A549 (cell line): ENCODE measurements at regions not wholly inside any gene's neighbourhood (a gene's known extent, or its start where the extent isn't known, plus 50 kb on each side); places are given as distances from the start of the nearest gene placed in this dataset.

Source experiments
- ATAC-seq, 2 experiments: fragments of 200-7000 bp in 1 of 2; fragments of >200 bp in 1 of 2; cut with Nextera tagmentation in 1 of 2; cut with Tn5 transposase in 1 of 2; 3 replicates each; pipeline versions ENCODE4 v1.8.0 to v1.9.1; 2018 to 2020; ENCODE audit warnings: mild to moderate bottlenecking in 1 of 2, moderate library complexity in 1 of 2
- CTCF ChIA-PET: fragments of 300-600 bp; sonication (Branson Sonifier 250); formaldehyde crosslinking; extraction: SDS; loops from one replicate; lab custom pipeline; 2021; ENCODE audit warnings: antibody characterized with exemption, inconsistent platforms; lab: Yijun Ruan, JAX
- POLR2A ChIA-PET: fragments of 350-600 bp; formaldehyde crosslinking; extraction: SDS; loops from one replicate; lab custom pipeline; 2021; ENCODE audit warnings: antibody characterized with exemption, inconsistent platforms; lab: Yijun Ruan, JAX
- DNase-seq, 2 experiments: peaks; one replicate each; pipeline versions ENCODE4 v3.0.0 to v3.0.0-alpha.2; 2011 to 2016; ENCODE audit warnings: low read depth in 1 of 2, low spot score in 1 of 2
- FAIRE-seq: peaks from 2 replicates; lab custom pipeline; 2011; peaks lifted over from hg19 to GRCh38; lab: Jason Lieb, UNC
- H3K27ac ChIP-seq, 2 experiments: fragments of >200 bp; sonication (Bioruptor Twin); formaldehyde crosslinking; 3 replicates each; pipeline ENCODE4 v1.5.1; 2016 to 2017
- H3K4me1 ChIP-seq: fragments of >200 bp; sonication (Bioruptor Twin); formaldehyde crosslinking; 3 replicates; pipeline ENCODE4 v1.6.1; 2016
- H3K4me2 ChIP-seq: fragments of >200 bp; sonication (Bioruptor Twin); formaldehyde crosslinking; 3 replicates; pipeline ENCODE4 v1.6.1; 2016
- H3K4me3 ChIP-seq: fragments of >200 bp; sonication (Bioruptor Twin); formaldehyde crosslinking; 3 replicates; pipeline ENCODE4 v1.5.1; 2016
- H3K9me3 ChIP-seq: fragments of >200 bp; sonication (Bioruptor Twin); formaldehyde crosslinking; 3 replicates; pipeline ENCODE4 v1.6.1; 2016
- ATOH8 ChIP-seq: fragments of 250-450 bp; sonication (Bioruptor Pico); IDR thresholded peaks from 2 replicates; pipeline ENCODE4 v1.5.0; 2020; ENCODE audit warnings: low read depth, mild to moderate bottlenecking, moderate library complexity
- BCL3 ChIP-seq: fragments of >200 bp; sonication (Bioruptor Twin); formaldehyde crosslinking; IDR thresholded peaks from 3 replicates; pipeline ENCODE4 v1.6.1; 2016
- BHLHE40 ChIP-seq: IDR thresholded peaks from 2 replicates; pipeline ENCODE4 v1.6.1; 2012; ENCODE audit warnings: low read depth, low read length, inconsistent platforms
- CBX8 ChIP-seq: fragments of 200-600 bp; sonication (generic); IDR thresholded peaks from 2 replicates; pipeline ENCODE4 v1.6.1; 2016
- CTCF ChIP-seq: fragments of >200 bp; sonication (Bioruptor Twin); formaldehyde crosslinking; IDR thresholded peaks from 3 replicates; pipeline ENCODE4 v1.5.1; 2016
- EHMT2 ChIP-seq: fragments of 200-600 bp; sonication (generic); IDR thresholded peaks from 2 replicates; pipeline ENCODE4 v1.6.1; 2016; ENCODE audit warnings: antibody characterized with exemption, low read depth, mild to moderate bottlenecking, moderate library complexity
- ESRRA ChIP-seq: fragments of 150-350 bp; IDR thresholded peaks from 2 replicates; pipeline ENCODE4 v1.6.1; 2014; ENCODE audit warnings: mild to moderate bottlenecking, low read length, borderline replicate concordance
- FOXS1 ChIP-seq: fragments of 250-450 bp; sonication (Bioruptor Pico); IDR thresholded peaks from 2 replicates; pipeline ENCODE4 v1.5.0; 2020; ENCODE audit warnings: mild to moderate bottlenecking, moderate library complexity
- GATA3 ChIP-seq: IDR thresholded peaks from 2 replicates; pipeline ENCODE4 v1.6.1; 2012; ENCODE audit warnings: borderline replicate concordance
- HEYL ChIP-seq: fragments of 250-450 bp; sonication (Bioruptor Pico); IDR thresholded peaks from 2 replicates; pipeline ENCODE4 v1.8.0; 2021; ENCODE audit warnings: mild to moderate bottlenecking, moderate library complexity
- HOXB13 ChIP-seq: fragments of 250-450 bp; sonication (Bioruptor Pico); IDR thresholded peaks from 2 replicates; pipeline ENCODE4 v1.5.0; 2020; ENCODE audit warnings: low read depth, mild to moderate bottlenecking, moderate library complexity
- JUNB ChIP-seq: fragments of >200 bp; sonication (Bioruptor Twin); formaldehyde crosslinking; IDR thresholded peaks from 2 replicates; pipeline ENCODE4 v1.6.1; 2016
- KDM5A ChIP-seq: fragments of 200-600 bp; sonication (generic); IDR thresholded peaks from 2 replicates; pipeline ENCODE4 v1.6.1; 2016; ENCODE audit warnings: antibody characterized with exemption, mild to moderate bottlenecking
- MAFK ChIP-seq: fragments of 450-650 bp; IDR thresholded peaks from 2 replicates; pipeline ENCODE4 v1.6.1; 2014; ENCODE audit not compliant: partially characterized antibody
- MAX ChIP-seq: IDR thresholded peaks from 2 replicates; pipeline ENCODE4 v1.6.1; 2012
- NFE2L2 ChIP-seq: fragments of 150-350 bp; conservative IDR thresholded peaks from 2 replicates; pipeline ENCODE4 v1.6.1; 2014; ENCODE audit warnings: low read length
- NR3C1 ChIP-seq: fragments of >200 bp; sonication (Bioruptor Twin); formaldehyde crosslinking; IDR thresholded peaks from 3 replicates; pipeline ENCODE4 v1.6.1; 2017
- PHF8 ChIP-seq: fragments of 200-600 bp; sonication (generic); IDR thresholded peaks from 2 replicates; pipeline ENCODE4 v1.6.1; 2016; ENCODE audit warnings: low read depth, mild to moderate bottlenecking, antibody characterized with exemption, moderate library complexity, borderline replicate concordance
- POLR2AphosphoS2 ChIP-seq: conservative IDR thresholded peaks from 2 replicates; pipeline ENCODE4 v1.6.1; 2012; ENCODE audit warnings: low read length, improper control_type of control experiment, inconsistent platforms
- RARB ChIP-seq: fragments of 250-450 bp; sonication (Bioruptor Pico); IDR thresholded peaks from 2 replicates; pipeline ENCODE4 v1.8.0; 2021; ENCODE audit warnings: mild to moderate bottlenecking, moderate library complexity
- SREBF2 ChIP-seq: fragments of 450-650 bp; IDR thresholded peaks from 2 replicates; pipeline ENCODE4 v1.6.1; 2014; ENCODE audit warnings: mild to moderate bottlenecking, moderate library complexity
- TFCP2L1 ChIP-seq: fragments of 250-450 bp; sonication (Bioruptor Pico); IDR thresholded peaks from 2 replicates; pipeline ENCODE4 v1.5.0; 2021; ENCODE audit warnings: mild to moderate bottlenecking
- TP53 ChIP-seq: fragments of 250-450 bp; sonication (Bioruptor Pico); IDR thresholded peaks from 2 replicates; pipeline ENCODE4 v1.5.0; 2021; ENCODE audit warnings: mild to moderate bottlenecking, moderate library complexity
- USF2 ChIP-seq: fragments of 450-650 bp; IDR thresholded peaks from 2 replicates; pipeline ENCODE4 v1.6.1; 2014; ENCODE audit warnings: antibody characterized with exemption
- WGBS: methylation state at CpG from one replicate; pipeline ENCODE4 v1.1.6; 2017; ENCODE audit errors: missing lambda C conversion rate; 5-methylcytosine and 5-hydroxymethylcytosine counted together
- TF ChIP-seq, protein P1 (sequence below): IDR thresholded peaks from 2 replicates; pipeline ENCODE4 v1.6.1; 2012; ENCODE audit warnings: low read depth, borderline replicate concordance
- TF ChIP-seq, protein P2 (sequence below): fragments of 200-600 bp; sonication (generic); IDR thresholded peaks from 2 replicates; pipeline ENCODE4 v1.6.1; 2016; ENCODE audit warnings: antibody characterized with exemption, mild to moderate bottlenecking, moderate library complexity

- TF ChIP-seq TFCP2L1 (CRISPR knock-in tag) (no peak), JUNB (no peak), EHMT2 (no peak), BHLHE40 (no peak), NR3C1 (no peak), GATA3 (no peak), MAFK (no peak), RARB (CRISPR knock-in tag) (no peak), TP53 (CRISPR knock-in tag) (no peak), ESRRA (no peak), KDM5A (no peak), CTCF (no peak), PHF8 (no peak), FOXS1 (no peak), HOXB13 (CRISPR knock-in tag) (no peak)
- TF ChIP-seq, protein P1, sequence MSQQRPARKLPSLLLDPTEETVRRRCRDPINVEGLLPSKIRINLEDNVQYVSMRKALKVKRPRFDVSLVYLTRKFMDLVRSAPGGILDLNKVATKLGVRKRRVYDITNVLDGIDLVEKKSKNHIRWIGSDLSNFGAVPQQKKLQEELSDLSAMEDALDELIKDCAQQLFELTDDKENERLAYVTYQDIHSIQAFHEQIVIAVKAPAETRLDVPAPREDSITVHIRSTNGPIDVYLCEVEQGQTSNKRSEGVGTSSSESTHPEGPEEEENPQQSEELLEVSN, result no peak
- ATAC-seq (no peak), DNase-seq (no peak), FAIRE-seq (no peak)
- Histone ChIP-seq H3K4me3 (no peak overlapping the region), H3K27ac (no peak overlapping the region), H3K9me3 (no peaks in the 10 kb centered on the region), H3K4me1 (no peaks in the 10 kb centered on the region), H3K4me2 (no peak overlapping the region)
- CTCF ChIA-PET, result no interaction called here
- POLR2A ChIA-PET, result no interaction called here
- 41% methylated on average over 5 of the region's 5 CpGs for WGBS
Observed at GRCh38 chr22:22033803-22034468, 51.3 kb upstream of the TOP3B start.

DNA sequence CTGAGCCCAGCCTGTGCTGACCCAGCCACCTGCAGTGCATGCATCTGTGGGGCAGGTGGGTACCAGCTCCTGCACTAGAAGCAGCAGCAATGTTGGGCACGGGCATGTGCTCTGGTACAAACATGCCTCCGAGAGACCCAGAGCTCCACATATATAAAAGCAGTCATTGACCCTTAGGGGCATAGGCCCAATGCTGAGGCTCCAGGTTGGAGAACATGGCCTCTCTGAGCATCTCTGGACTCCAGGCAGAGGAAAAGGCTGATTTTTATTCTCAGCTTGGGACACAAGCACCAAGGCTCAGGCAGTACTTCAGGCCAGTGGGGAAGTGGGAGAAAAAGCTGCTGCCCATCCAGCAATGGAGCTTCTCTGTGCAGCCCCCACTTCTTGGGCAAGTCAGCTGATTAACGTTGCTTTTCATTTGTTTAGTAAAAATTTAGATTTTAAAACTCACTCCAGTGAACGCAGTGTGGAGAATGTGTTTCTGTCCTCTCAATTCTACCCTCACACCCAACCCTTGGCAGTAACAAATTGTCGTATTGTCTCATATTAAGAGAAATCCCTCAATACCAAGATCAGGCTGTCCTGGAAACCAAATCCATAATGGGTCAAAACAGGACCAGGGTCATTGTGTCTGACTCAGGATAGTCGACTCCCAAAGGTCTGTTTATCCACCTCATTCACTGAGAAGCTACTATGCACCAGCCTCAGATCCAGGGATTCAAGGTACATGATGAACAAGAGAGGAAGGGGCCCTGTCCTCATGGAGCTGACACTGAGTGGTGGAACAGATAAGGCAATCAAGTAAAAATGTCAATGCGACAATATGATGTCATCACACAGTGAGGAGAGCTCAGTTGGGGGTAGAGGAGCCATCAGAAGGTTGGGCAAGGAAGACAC lies 50.6 kb upstream of the TOP3B start:
- no peak for FAIRE-seq
- H3K4me1 ChIP-seq, result no peaks in the 10 kb centered on the region
- TF ChIP-seq, protein P2, sequence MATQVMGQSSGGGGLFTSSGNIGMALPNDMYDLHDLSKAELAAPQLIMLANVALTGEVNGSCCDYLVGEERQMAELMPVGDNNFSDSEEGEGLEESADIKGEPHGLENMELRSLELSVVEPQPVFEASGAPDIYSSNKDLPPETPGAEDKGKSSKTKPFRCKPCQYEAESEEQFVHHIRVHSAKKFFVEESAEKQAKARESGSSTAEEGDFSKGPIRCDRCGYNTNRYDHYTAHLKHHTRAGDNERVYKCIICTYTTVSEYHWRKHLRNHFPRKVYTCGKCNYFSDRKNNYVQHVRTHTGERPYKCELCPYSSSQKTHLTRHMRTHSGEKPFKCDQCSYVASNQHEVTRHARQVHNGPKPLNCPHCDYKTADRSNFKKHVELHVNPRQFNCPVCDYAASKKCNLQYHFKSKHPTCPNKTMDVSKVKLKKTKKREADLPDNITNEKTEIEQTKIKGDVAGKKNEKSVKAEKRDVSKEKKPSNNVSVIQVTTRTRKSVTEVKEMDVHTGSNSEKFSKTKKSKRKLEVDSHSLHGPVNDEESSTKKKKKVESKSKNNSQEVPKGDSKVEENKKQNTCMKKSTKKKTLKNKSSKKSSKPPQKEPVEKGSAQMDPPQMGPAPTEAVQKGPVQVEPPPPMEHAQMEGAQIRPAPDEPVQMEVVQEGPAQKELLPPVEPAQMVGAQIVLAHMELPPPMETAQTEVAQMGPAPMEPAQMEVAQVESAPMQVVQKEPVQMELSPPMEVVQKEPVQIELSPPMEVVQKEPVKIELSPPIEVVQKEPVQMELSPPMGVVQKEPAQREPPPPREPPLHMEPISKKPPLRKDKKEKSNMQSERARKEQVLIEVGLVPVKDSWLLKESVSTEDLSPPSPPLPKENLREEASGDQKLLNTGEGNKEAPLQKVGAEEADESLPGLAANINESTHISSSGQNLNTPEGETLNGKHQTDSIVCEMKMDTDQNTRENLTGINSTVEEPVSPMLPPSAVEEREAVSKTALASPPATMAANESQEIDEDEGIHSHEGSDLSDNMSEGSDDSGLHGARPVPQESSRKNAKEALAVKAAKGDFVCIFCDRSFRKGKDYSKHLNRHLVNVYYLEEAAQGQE, result no peak
- TF ChIP-seq HOXB13 (CRISPR knock-in tag), result no peak
- TF ChIP-seq USF2, result no peak
- TF ChIP-seq MAX, result no peak
- no peak for TF ChIP-seq POLR2AphosphoS2
- TF ChIP-seq ATOH8 (CRISPR knock-in tag), result no peak
- no peak for TF ChIP-seq CBX8
- no peak for TF ChIP-seq HEYL (CRISPR knock-in tag)
- no peak for TF ChIP-seq NFE2L2
- no peak for TF ChIP-seq BCL3
- no peak for TF ChIP-seq SREBF2
- TF ChIP-seq, all 56 proteins: peak for 0
- no peaks in the 10 kb centered on the region for H3K9me3 ChIP-seq
- H3K27ac ChIP-seq, result no peak overlapping the region
- H3K4me3 ChIP-seq, result no peak overlapping the region
- DNase-seq, result no peak
- ChIA-PET CTCF (interaction anchor here (0.5 kb wide), 1 partner anchor 169 kb away, joined by 4 read pairs; no protein-coding TSS in a partner anchor), POLR2A (no interaction called here)
- no peak for ATAC-seq
- H3K4me2 ChIP-seq, result no peak overlapping the region
- 38% methylated on average over 5 of the region's 7 CpGs for WGBS
